GM12878 (cell line): ENCODE measurements at regions not wholly inside any gene's neighbourhood (a gene's known extent, or its start where the extent isn't known, plus 50 kb on each side); places are given as distances from the start of the nearest gene placed in this dataset.

Experiments used
- ATAC-seq: fragments of 200-7000 bp; cut with Tn5 transposase; 3 replicates; pipeline ENCODE4 v1.9.1; 2020; ENCODE audit warnings: mild to moderate bottlenecking, moderate library complexity
- BruUV-seq: library from RNA; stranded (reverse); fragments of 400-500 nt; replicated peaks from 2 replicates; lab custom pipeline; 2021; lab: Mats Ljungman, UMichigan
- CTCF ChIA-PET: fragments of 300-600 bp; sonication (Branson Sonifier 250); formaldehyde crosslinking; extraction: SDS; loops from one replicate; lab custom pipeline; 2021; ENCODE audit warnings: inconsistent platforms; lab: Yijun Ruan, JAX
- POLR2A ChIA-PET: fragments of 350-600 bp; formaldehyde crosslinking; extraction: SDS; loops from one replicate; lab custom pipeline; 2021; ENCODE audit warnings: inconsistent platforms; lab: Charles Lee
- RAD21 ChIA-PET: fragments of 300-600 bp; sonication (Branson Sonifier 250); formaldehyde crosslinking; loops from one replicate; lab custom pipeline; 2023; ENCODE audit warnings: antibody characterized with exemption; ENCODE audit not compliant: unreplicated experiment; lab: Charles Lee
- SMC1A ChIA-PET: fragments of 300-600 bp; sonication (Branson Sonifier 250); formaldehyde crosslinking; loops from one replicate; lab custom pipeline; 2023; ENCODE audit not compliant: unreplicated experiment, uncharacterized antibody; lab: Charles Lee
- DNase-seq: peaks from one replicate; pipeline ENCODE4 v3.0.0-alpha.2; 2011; ENCODE audit warnings: low read depth, low spot score
- FAIRE-seq: peaks from 3 replicates; lab custom pipeline; 2011; peaks lifted over from hg19 to GRCh38; lab: Jason Lieb, UNC
- H2AFZ ChIP-seq: 2 replicates; pipeline ENCODE4 v1.6.0; 2011; ENCODE audit warnings: low read depth, low read length, control low read depth; ENCODE audit not compliant: control insufficient read depth
- H3K27ac ChIP-seq: 2 replicates; pipeline ENCODE4 v1.5.1; 2011; ENCODE audit warnings: control low read depth; ENCODE audit not compliant: control insufficient read depth, insufficient read depth
- H3K27me3 ChIP-seq, 2 experiments: replicated peaks in 1 of 2; 2 replicates each; pipeline versions ENCODE4 v1.6.0 to v1.6.1; 2011; ENCODE audit warnings: low read length in 1 of 2; ENCODE audit not compliant: control insufficient read depth in 2 of 2, insufficient read depth in 2 of 2
- H3K36me3 ChIP-seq, 2 experiments: 2 replicates each; pipeline ENCODE4 v1.5.1; 2011; ENCODE audit warnings: low read length in 1 of 2; ENCODE audit not compliant: control insufficient read depth in 2 of 2, insufficient read depth in 2 of 2
- H3K4me1 ChIP-seq: 2 replicates; pipeline ENCODE4 v1.6.1; 2011; ENCODE audit warnings: mild to moderate bottlenecking, low read length, moderate library complexity, mixed read lengths; ENCODE audit not compliant: control insufficient read depth, insufficient read depth
- H3K4me2 ChIP-seq: 2 replicates; pipeline ENCODE4 v1.6.0; 2011; ENCODE audit warnings: control low read depth; ENCODE audit not compliant: control insufficient read depth, insufficient read depth
- H3K4me3 ChIP-seq: fragments of 200-600 bp; sonication (generic); 2 replicates; pipeline ENCODE4 v1.5.1; 2016
- H3K79me2 ChIP-seq: 2 replicates; pipeline ENCODE4 v1.6.0; 2011; ENCODE audit warnings: low read length; ENCODE audit not compliant: control insufficient read depth, insufficient read depth
- H3K9ac ChIP-seq: 2 replicates; pipeline ENCODE4 v1.8.0; 2011; ENCODE audit warnings: low read length, control low read depth, mixed read lengths; ENCODE audit not compliant: control insufficient read depth, insufficient read depth
- H3K9me3 ChIP-seq: replicated peaks from 3 replicates; pipeline ENCODE4 v1.5.1; 2011; ENCODE audit warnings: mild to moderate bottlenecking, low read length; ENCODE audit not compliant: control insufficient read depth, insufficient read depth
- H4K20me1 ChIP-seq: 2 replicates; pipeline ENCODE4 v1.6.0; 2011; ENCODE audit not compliant: control insufficient read depth, insufficient read depth
- IRF4 ChIP-seq: IDR thresholded peaks from 2 replicates; pipeline ENCODE4 v1.6.1; 2011; ENCODE audit warnings: low read depth, low read length
- IRF5 ChIP-seq: fragments of 450-650 bp; IDR thresholded peaks from 2 replicates; pipeline ENCODE4 v1.6.1; 2017; ENCODE audit warnings: borderline replicate concordance
- KLF5 ChIP-seq: fragments of 450-650 bp; IDR thresholded peaks from 2 replicates; pipeline ENCODE4 v1.6.1; 2014; ENCODE audit warnings: mild to moderate bottlenecking; ENCODE audit not compliant: partially characterized antibody
- MTA2 ChIP-seq: fragments of 450-650 bp; IDR thresholded peaks from 2 replicates; pipeline ENCODE4 v1.6.1; 2016; ENCODE audit warnings: low read depth, mild to moderate bottlenecking, moderate library complexity
- NR2F1 ChIP-seq: fragments of 450-650 bp; conservative IDR thresholded peaks from 2 replicates; pipeline ENCODE4 v1.6.1; 2017; ENCODE audit warnings: mild to moderate bottlenecking
- POLR2AphosphoS5 ChIP-seq: IDR thresholded peaks from 2 replicates; pipeline ENCODE4 v1.6.1; 2011; ENCODE audit warnings: mild to moderate bottlenecking, low read length, inconsistent platforms
- RAD21 ChIP-seq: IDR thresholded peaks from 2 replicates; pipeline ENCODE4 v1.6.1; 2011; ENCODE audit warnings: mild to moderate bottlenecking, low read depth, low read length, moderate library complexity; ENCODE audit not compliant: insufficient read depth
- TCF7 ChIP-seq: IDR thresholded peaks from 2 replicates; pipeline ENCODE4 v1.6.1; 2014; ENCODE audit warnings: antibody characterized with exemption, borderline replicate concordance
- ZNF622 ChIP-seq: fragments of 450-650 bp; IDR thresholded peaks from 2 replicates; pipeline ENCODE4 v1.6.1; 2017; ENCODE audit warnings: mild to moderate bottlenecking, inconsistent platforms
- ZZZ3 ChIP-seq: IDR thresholded peaks from 2 replicates; pipeline ENCODE4 v1.6.1; 2011; ENCODE audit warnings: low read depth; ENCODE audit not compliant: control insufficient read depth, insufficient read length
- WGBS: methylation state at CpG from one replicate; pipeline ENCODE4 v1.1.6; 2016; ENCODE audit warnings: low lambda C conversion rate; ENCODE audit not compliant: insufficient replicate concordance, insufficient coverage; ENCODE audit errors: missing lambda C conversion rate; 5-methylcytosine and 5-hydroxymethylcytosine counted together
- in situ Hi-C: fragments of 300-500 bp; cut with MboI; formaldehyde crosslinking; loops from 9 replicates; pipeline ENCODE4 v1.14.3; 2018; ENCODE audit warnings: mixed read lengths
- intact Hi-C: fragments of 100-400 bp; cut with micrococcal nuclease; formaldehyde crosslinking; loops from one replicate; pipeline ENCODE4 v1.14.2; 2022; ENCODE audit not compliant: unreplicated experiment
- TF ChIP-seq, protein P1 (sequence below): IDR thresholded peaks from 2 replicates; pipeline ENCODE4 v1.6.1; 2012; ENCODE audit warnings: low read depth, low read length, improper control_type of control experiment
- TF ChIP-seq, protein P2 (sequence below): fragments of 450-650 bp; IDR thresholded peaks from 2 replicates; pipeline ENCODE4 v1.6.1; 2017; ENCODE audit warnings: mild to moderate bottlenecking, moderate library complexity

GRCh38 chr3:30440147-30440604, 166.2 kb upstream of the TGFBR2 start:
- Histone ChIP-seq H3K27me3 (no peaks in the 10 kb centered on the region), H3K4me1 (no peaks in the 10 kb centered on the region), H3K4me2 (no peak overlapping the region), H3K36me3 (no peaks in the 10 kb centered on the region), H2AFZ (no peak overlapping the region), H3K9ac (no peak overlapping the region), H3K79me2 (no peaks in the 10 kb centered on the region), H4K20me1 (no peaks in the 10 kb centered on the region), H3K9me3 (no peaks in the 10 kb centered on the region), H3K27ac (no peak overlapping the region), H3K4me3 (no peak overlapping the region)
- DNase-seq, result no peak
- SMC1A ChIA-PET, result no interaction called here
- intact Hi-C loops (loop anchor here (10.0 kb wide), 1 partner anchor 255 kb away; no protein-coding TSS in a partner anchor), in situ Hi-C loops (no loop called here)
- peak; percentile 17; the same call in 1 of the 2 replicates for TF ChIP-seq RAD21
- no peak for TF ChIP-seq IRF5
- no TSS peak for BruUV-seq
- RAD21 ChIA-PET, result no interaction called here
- CTCF ChIA-PET, result no interaction called here
- WGBS, result 34% methylated on average over 2 of the region's 2 CpGs
- no peak for ATAC-seq
- POLR2A ChIA-PET, result no interaction called here
- no peak for FAIRE-seq

DNA sequence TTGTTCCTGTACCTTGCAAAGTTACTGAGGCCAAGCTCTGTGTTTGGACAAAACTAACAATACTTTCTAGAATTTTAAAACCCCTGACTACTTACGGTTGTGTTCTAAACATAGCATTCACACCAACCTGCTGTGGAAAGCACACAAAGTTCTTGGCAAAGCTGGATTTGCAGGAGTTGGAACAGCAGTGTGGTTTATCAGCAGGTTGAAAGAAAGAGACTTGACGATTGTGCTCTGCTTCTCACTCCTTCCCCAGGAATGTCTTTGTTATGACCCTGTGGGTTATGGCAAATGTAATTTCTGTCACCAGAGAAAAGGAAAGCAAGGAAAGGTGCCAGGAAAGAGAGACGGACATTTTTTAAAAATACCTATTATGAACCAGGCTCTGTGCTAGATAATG, 165.5 kb upstream of the TGFBR2 start:
- no peak overlapping the region for H3K4me2 ChIP-seq
- H3K9ac ChIP-seq, result no peak overlapping the region
- no TSS peak for BruUV-seq
- H3K27me3 ChIP-seq, result no peaks in the 10 kb centered on the region
- DNase-seq (no peak), FAIRE-seq (no peak), ATAC-seq (no peak)
- ChIA-PET CTCF (no interaction called here), SMC1A (no interaction called here), RAD21 (no interaction called here), POLR2A (no interaction called here)
- no peaks in the 10 kb centered on the region for H4K20me1 ChIP-seq
- intact Hi-C loops, result loop anchor here (10.0 kb wide), 1 partner anchor 254 kb away; no protein-coding TSS in a partner anchor
- H3K4me1 ChIP-seq, result no peaks in the 10 kb centered on the region
- no peak overlapping the region for H3K4me3 ChIP-seq
- H2AFZ ChIP-seq, result no peak overlapping the region
- H3K36me3 ChIP-seq, result no peaks in the 10 kb centered on the region
- H3K79me2 ChIP-seq, result no peaks in the 10 kb centered on the region
- WGBS, result 37% methylated on average over 3 of the region's 3 CpGs
- in situ Hi-C loops, result no loop called here
- H3K9me3 ChIP-seq, result no peaks in the 10 kb centered on the region
- H3K27ac ChIP-seq, result no peak overlapping the region
- TF ChIP-seq IRF4, result no peak
- TF ChIP-seq MTA2, result no peak
- no peak for TF ChIP-seq RAD21
- TF ChIP-seq ZZZ3, result no peak
- TF ChIP-seq KLF5, result no peak
- no peak for TF ChIP-seq ZNF622
- TF ChIP-seq, protein P1, sequence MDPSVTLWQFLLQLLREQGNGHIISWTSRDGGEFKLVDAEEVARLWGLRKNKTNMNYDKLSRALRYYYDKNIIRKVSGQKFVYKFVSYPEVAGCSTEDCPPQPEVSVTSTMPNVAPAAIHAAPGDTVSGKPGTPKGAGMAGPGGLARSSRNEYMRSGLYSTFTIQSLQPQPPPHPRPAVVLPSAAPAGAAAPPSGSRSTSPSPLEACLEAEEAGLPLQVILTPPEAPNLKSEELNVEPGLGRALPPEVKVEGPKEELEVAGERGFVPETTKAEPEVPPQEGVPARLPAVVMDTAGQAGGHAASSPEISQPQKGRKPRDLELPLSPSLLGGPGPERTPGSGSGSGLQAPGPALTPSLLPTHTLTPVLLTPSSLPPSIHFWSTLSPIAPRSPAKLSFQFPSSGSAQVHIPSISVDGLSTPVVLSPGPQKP, result no peak
- no peak for TF ChIP-seq POLR2AphosphoS5
- TF ChIP-seq, protein P2, sequence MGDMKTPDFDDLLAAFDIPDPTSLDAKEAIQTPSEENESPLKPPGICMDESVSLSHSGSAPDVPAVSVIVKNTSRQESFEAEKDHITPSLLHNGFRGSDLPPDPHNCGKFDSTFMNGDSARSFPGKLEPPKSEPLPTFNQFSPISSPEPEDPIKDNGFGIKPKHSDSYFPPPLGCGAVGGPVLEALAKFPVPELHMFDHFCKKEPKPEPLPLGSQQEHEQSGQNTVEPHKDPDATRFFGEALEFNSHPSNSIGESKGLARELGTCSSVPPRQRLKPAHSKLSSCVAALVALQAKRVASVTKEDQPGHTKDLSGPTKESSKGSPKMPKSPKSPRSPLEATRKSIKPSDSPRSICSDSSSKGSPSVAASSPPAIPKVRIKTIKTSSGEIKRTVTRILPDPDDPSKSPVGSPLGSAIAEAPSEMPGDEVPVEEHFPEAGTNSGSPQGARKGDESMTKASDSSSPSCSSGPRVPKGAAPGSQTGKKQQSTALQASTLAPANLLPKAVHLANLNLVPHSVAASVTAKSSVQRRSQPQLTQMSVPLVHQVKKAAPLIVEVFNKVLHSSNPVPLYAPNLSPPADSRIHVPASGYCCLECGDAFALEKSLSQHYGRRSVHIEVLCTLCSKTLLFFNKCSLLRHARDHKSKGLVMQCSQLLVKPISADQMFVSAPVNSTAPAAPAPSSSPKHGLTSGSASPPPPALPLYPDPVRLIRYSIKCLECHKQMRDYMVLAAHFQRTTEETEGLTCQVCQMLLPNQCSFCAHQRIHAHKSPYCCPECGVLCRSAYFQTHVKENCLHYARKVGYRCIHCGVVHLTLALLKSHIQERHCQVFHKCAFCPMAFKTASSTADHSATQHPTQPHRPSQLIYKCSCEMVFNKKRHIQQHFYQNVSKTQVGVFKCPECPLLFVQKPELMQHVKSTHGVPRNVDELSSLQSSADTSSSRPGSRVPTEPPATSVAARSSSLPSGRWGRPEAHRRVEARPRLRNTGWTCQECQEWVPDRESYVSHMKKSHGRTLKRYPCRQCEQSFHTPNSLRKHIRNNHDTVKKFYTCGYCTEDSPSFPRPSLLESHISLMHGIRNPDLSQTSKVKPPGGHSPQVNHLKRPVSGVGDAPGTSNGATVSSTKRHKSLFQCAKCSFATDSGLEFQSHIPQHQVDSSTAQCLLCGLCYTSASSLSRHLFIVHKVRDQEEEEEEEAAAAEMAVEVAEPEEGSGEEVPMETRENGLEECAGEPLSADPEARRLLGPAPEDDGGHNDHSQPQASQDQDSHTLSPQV, result no peak
- no peak for TF ChIP-seq NR2F1
- TF ChIP-seq TCF7, result no peak
